A204.1 (cell line): ENCODE measurements at regions not wholly inside any gene's neighbourhood (a gene's known extent, or its start where the extent isn't known, plus 50 kb on each side); places are given as distances from the start of the nearest gene placed in this dataset.

Experiments used
- FAIRE-seq: peaks from 2 replicates; lab custom pipeline; 2012; peaks lifted over from hg19 to GRCh38; lab: Jason Lieb, UNC

DNA sequence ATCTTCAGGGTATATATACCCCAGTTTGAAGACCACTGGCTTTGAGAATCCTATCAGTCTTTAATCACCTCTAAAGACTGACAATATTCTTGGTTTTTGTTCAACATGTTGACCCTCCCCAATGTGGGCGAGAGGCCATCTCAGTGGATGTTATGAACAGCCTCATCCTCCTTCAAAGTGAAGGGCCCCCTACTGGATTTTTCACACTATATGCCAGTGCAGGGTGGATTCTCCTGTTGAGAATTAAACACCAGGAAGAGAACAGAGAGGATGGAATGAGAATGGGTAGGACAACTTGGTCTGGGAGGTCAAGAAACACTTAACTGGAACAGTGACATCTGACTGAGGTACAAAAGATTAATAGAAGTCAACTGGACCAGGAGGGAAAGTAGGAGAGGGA lies 327.1 kb downstream of the MAFB start:
- FAIRE-seq, result no peak

GRCh38 chr20:40359131-40359912 lies 329.7 kb downstream of the MAFB start:
- FAIRE-seq, result no peak

GRCh38 chr20:40354880-40355279 lies 334.2 kb downstream of the MAFB start:
- no peak for FAIRE-seq

GRCh38 chr20:40343390-40343789 lies 345.6 kb downstream of the MAFB start:
- no peak for FAIRE-seq

DNA sequence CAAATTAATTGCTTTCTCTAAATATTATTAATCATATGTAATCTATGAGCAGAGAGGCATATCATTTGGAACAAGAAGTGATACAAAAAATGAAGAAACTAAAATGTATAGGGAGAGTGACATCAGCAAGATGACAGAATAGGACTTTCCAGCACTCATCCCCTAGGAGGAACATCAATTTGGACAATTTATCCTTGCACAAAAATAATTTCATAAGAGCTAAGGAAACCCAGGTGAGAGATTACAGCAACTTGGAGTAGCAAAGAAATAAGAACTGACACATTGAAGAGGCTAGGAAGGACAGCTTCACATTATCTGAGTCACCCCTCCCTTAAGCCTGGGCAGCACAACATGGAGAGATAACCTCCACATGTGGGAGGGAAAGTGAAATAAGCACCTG lies 347.5 kb downstream of the MAFB start:
- no peak for FAIRE-seq

DNA sequence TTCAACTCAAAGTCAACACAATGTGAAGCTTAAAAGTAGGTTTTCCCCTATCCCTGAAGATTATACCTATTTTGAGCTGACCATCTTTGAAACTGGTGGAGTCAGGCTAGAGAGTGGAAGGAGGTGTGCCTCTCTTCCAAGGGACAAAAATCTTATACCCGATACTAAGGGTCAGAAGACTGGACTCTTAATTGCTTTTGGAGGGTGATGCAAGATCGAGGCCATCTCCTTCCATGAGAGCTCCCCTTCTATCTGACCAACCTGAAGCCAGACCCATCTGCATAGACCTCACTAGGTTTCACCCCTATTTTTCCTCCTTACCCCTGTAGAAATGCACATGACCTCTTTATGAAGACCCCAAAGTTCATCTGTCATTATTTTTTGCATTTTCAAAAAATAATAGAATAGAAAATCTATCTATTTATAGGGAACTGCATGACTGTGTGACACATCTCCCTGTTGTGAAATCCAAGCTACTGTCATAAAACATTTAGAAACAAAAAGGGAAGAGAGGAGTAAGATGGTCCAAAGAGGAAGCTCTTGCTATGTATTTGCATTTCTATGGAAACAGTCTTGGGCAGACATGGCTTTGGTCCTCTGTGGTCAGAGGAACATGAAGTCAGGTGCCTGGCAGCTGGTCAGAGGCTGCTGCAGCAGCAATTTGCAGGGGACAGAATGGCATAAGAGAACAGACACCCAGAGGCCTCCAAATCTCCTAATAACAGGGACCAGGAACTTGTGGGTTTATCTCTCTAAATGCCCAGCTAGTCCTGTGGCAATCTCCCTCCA lies 349.2 kb downstream of the MAFB start:
- FAIRE-seq, result no peak

- FAIRE-seq, result no peak
Measured at GRCh38 chr20:40336533-40336932, 352.5 kb downstream of the MAFB start.

- FAIRE-seq, result no peak
Measured at GRCh38 chr20:40335901-40336351, 353.1 kb downstream of the MAFB start.

DNA sequence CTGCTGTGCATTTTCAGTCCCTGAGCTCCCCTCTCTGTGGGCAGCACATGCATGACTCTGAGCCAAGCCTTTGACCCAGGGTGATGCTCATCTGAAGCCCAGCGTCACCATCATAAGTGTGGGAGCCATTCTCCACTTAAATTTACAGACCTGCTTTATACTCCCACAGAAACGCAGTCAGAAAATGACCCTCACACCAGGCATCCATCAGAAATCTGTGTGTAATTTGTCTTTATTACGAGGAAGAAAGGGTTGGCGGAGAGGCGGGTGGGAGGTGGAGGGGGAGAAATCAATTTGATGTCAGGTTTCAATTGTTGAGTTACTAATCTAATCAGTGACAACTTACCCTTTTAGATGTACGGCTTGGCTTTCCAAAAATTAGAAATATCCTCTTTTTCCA lies 353.6 kb downstream of the MAFB start:
- FAIRE-seq, result no peak

- FAIRE-seq, result no peak
Measured at GRCh38 chr20:40333591-40333990, 355.4 kb downstream of the MAFB start.

DNA sequence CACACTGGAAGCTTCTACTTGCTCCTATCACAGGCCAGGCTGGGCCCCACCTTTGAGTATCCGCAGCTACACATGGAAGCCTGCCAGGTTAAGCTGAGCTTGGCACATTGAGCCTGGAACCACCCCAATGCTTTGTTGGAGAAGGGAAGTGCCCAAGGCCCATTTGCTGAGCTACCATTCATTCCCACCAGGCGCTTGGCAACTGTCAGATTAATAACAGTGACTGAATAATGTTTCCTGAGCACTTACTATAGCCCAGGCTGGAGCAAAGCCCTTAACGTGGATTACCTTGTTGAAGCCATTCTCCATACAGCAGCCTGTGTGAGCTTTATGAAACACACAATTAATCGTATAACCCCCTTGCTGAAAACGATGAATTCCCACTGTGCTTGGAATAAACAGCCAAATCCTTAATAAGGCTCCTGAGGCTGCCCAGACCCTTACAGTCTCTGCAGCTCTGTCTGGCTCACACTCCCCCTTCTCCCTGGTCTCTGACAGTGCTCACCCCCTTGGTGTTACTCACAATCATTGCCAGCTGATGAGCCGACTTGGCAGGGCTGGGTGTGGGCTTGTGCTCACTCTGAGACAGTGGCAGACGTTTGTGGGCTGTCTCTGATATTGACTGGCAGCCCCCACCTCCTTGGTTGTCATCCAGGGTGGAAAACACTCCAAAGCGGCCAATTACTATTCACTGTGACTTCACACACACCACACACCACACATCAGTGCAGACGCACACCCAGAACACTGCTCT lies 357.1 kb downstream of the MAFB start:
- FAIRE-seq, result no peak

- no peak for FAIRE-seq
Measured at GRCh38 chr20:40331249-40331648, 357.8 kb downstream of the MAFB start.

- no peak for FAIRE-seq
Measured at GRCh38 chr20:40329321-40329720, 359.7 kb downstream of the MAFB start.

- FAIRE-seq, result no peak
Measured at GRCh38 chr20:40326784-40327183, 362.3 kb downstream of the MAFB start.

DNA sequence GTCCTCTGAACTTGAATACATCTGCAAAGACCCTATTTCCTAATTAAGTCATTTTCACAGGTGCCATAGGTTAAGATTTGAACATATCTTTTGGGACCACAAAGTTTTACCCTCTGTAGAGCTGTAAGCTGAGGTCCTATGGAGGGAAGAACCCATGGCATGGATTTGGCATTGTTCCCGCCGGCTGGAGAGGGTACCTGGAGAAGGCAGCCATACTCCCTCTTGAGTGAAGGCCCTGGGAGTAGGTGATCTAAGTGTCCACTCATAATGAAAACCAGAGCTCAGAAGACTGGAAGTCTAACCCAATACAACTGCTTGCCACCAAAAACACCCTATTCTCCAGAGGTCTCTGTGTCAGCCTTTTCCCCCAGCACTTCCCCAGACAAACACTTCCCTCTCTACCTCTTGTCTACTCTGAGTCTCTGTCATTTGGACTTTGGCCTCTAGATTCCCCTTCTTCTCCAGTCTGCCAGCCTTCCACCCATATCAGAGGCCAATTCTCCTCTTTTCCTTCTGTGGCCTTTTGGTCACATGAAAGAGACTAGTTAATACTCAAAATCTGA lies 363.9 kb downstream of the MAFB start:
- no peak for FAIRE-seq

DNA sequence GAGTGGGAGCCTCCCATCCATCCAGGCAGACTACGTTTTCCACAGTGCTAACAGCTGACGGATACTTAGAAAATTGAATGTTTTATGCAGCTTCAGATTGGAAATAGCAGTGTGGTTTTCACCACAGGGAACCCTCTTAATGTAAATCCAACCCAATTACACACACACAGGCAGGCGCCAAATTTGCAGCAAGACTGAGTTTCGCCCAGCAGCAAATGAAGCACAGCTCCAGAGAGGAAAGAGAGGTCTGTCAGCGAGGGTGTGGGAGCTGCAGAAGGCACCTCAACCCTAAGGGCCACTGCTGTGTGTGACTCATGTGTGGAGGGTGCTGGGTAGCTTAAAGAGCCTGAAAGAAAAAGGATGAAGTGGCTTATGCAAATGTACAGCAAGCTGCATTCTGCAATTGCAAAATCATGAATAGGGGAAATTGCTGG lies 365.7 kb downstream of the MAFB start:
- FAIRE-seq, result no peak

DNA sequence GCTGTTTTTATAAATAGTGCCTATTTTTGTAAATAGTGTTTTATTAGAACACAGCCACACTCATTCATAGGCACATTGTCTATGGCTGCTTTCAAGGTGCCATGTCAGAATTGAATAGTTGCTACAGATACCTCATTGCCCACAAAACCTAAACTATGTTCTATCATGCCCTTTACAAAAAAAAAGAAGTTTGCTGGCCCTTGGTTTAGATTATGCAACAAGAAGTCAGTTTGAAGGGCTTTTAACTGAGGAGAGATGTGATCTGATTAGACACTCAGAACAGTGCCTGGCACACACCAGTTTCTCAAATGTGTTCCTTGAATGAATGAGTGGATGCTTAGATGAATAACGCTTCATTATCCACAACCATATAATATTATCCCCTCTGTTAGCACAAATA lies 366.1 kb downstream of the MAFB start:
- no peak for FAIRE-seq

- FAIRE-seq, result no peak
Measured at GRCh38 chr20:40320517-40321011, 368.5 kb downstream of the MAFB start.

DNA sequence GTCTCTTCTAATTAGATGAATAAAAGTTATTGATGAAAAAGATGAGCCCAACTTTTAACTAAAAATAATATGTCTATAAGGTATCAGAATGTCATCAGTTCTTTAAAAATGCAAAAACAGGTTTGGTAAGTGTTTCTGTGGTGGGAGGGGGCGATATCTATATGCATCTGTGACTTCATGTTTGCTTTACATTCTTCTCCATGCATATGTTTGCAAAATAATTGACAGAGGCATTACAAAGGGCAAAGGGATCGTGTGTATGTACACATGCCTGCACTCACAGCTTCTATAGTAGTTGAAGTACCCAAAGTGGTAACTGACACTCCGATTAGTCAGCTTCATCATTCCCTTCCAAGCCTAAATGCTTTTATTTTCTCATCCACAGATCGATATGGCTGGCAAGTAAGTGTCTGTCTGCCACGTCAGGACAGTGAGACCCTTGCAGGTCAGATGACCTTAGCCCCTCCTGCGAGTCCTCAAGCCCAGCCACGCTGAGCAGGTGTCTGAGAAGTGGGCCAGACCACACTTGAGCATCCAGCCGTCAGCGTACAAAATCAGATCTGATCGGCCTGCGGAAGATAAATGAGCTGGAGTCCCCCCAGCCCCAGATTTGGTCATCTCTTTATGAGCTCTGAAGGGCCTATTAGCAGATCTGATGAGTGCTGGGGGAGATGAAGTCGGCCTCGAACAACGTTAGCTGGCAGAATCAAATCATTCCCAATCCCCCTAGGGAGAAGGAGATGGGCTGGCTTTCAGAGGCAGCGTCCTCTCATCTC lies 369.1 kb downstream of the MAFB start:
- no peak for FAIRE-seq

- no peak for FAIRE-seq
Measured at GRCh38 chr20:40319056-40319455, 370.0 kb downstream of the MAFB start.

- FAIRE-seq, result no peak
Measured at GRCh38 chr20:40317156-40317790, 371.8 kb downstream of the MAFB start.
